ENCODE measurements at regions not wholly inside any gene's neighbourhood (a gene's known extent, or its start where the extent isn't known, plus 50 kb on each side); places are given as distances from the start of the nearest gene placed in this dataset.

DNA sequence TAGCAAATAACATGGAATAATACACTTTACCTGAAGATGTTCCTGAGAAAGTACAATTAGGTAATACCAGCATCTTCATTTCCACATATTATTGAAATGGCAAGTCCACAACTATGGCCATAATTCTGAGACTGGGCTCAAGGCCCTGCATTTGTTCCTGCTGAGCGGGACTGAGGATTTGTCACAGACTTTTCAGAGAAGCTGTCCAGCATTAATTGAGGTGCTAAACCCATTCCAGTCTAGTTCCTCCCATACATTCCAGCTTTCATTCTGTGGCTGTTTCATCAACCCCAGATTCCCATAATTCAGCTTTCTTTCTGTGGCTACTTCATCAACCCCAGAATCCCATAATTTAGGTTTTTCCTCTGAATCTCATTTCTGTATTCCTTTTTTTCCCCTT lies 293.4 kb upstream of the GBE1 start:
- TF ChIP-seq FOXP2 (optimal IDR thresholded peaks at IDR 0.05; ENCODE audit: control extremely low read depth, extremely low read length, insufficient read depth) (no peak), POLR2AphosphoS5 (IDR thresholded peaks at IDR 0.05; ENCODE audit: borderline replicate concordance, low read depth, low read length) (no peak)

Data from SK-N-MC (cell line).